Endothelial cell of umbilical vein (primary cell): ENCODE measurements at regions not wholly inside any gene's neighbourhood (a gene's known extent, or its start where the extent isn't known, plus 50 kb on each side); places are given as distances from the start of the nearest gene placed in this dataset.
A peak's percentile ranks its signal among the peaks of the same experiment; 100 is the strongest.

Source experiments
- BruUV-seq: library from RNA; stranded (reverse); fragments of 400-500 nt; replicated peaks from 2 replicates; lab custom pipeline; 2021; lab: Mats Ljungman, UMichigan
- CTCF ChIA-PET: fragments of 300-600, 350-600 bp; sonication (Branson Sonifier 250); formaldehyde crosslinking; loops from one replicate; lab custom pipeline; 2021; ENCODE audit warnings: antibody characterized with exemption, inconsistent platforms; lab: Charles Lee
- POLR2A ChIA-PET: fragments of 300-600, 350-600 bp; sonication (Branson Sonifier 250); formaldehyde crosslinking; loops from one replicate; lab custom pipeline; 2021; ENCODE audit warnings: antibody characterized with exemption, inconsistent platforms; lab: Charles Lee
- DNase-seq: peaks from one replicate; pipeline ENCODE4 v3.0.0-alpha.2; 2011; ENCODE audit warnings: low read depth, low spot score
- FAIRE-seq: peaks from 2 replicates; lab custom pipeline; 2011; peaks lifted over from hg19 to GRCh38; lab: Jason Lieb, UNC
- H2AFZ ChIP-seq: 2 replicates; pipeline ENCODE4 v1.6.0; 2012; ENCODE audit warnings: low read depth, low read length, control low read depth, inconsistent platforms
- H3K27ac ChIP-seq: 2 replicates; pipeline ENCODE4 v1.5.1; 2011; ENCODE audit warnings: low read depth, mild to moderate bottlenecking, control low read depth, low read length, moderate library complexity; ENCODE audit not compliant: insufficient read depth
- H3K27me3 ChIP-seq, 2 experiments: 2 replicates each; pipeline versions ENCODE4 v1.6.0 to v1.6.1; 2011; ENCODE audit warnings: low read length in 2 of 2, mixed read lengths in 1 of 2; ENCODE audit not compliant: control insufficient read depth in 2 of 2, insufficient read depth in 2 of 2
- H3K36me3 ChIP-seq, 2 experiments: 2 replicates in 1 of 2; 3 replicates in 1 of 2; pipeline ENCODE4 v1.5.1; 2011; ENCODE audit warnings: low read length in 2 of 2, mild to moderate bottlenecking in 1 of 2, moderate library complexity in 1 of 2; ENCODE audit not compliant: control insufficient read depth in 2 of 2, insufficient read depth in 2 of 2; ENCODE audit errors: extremely low read depth in 1 of 2
- H3K4me1 ChIP-seq: 3 replicates; pipeline ENCODE4 v1.5.1; 2011; ENCODE audit warnings: mild to moderate bottlenecking, low read length; ENCODE audit not compliant: control insufficient read depth, insufficient read depth; ENCODE audit errors: extremely low read depth
- H3K4me2 ChIP-seq: 2 replicates; pipeline ENCODE4 v1.6.1; 2011; ENCODE audit warnings: low read length, control low read depth, mixed read lengths; ENCODE audit not compliant: insufficient read depth
- H3K4me3 ChIP-seq, 3 experiments: fragments of 200-600 bp in 1 of 3; sonication (generic), shearing (Covaris generic) in 1 of 3; replicated peaks in 1 of 3; 2 replicates each; pipeline ENCODE4 v1.5.1; 2011 to 2016; ENCODE audit warnings: control low read depth in 3 of 3, low read length in 3 of 3, mild to moderate bottlenecking in 2 of 3, inconsistent platforms in 1 of 3, low read depth in 1 of 3, moderate library complexity in 1 of 3; ENCODE audit not compliant: insufficient read depth in 1 of 3
- H3K79me2 ChIP-seq: 2 replicates; pipeline ENCODE4 v1.6.0; 2012; ENCODE audit warnings: low read length, inconsistent platforms; ENCODE audit not compliant: control insufficient read depth, insufficient read depth
- H3K9ac ChIP-seq: replicated peaks from 2 replicates; pipeline ENCODE3; 2011; ENCODE audit warnings: low read length, control low read depth; ENCODE audit not compliant: insufficient read depth; ENCODE audit errors: extremely low read depth
- H3K9me1 ChIP-seq: replicated peaks from 3 replicates; pipeline ENCODE4 v1.6.0; 2011; ENCODE audit warnings: mild to moderate bottlenecking, low read length; ENCODE audit not compliant: control insufficient read depth, insufficient read depth; ENCODE audit errors: extremely low read depth
- H3K9me3 ChIP-seq: replicated peaks from 2 replicates; pipeline ENCODE4 v1.5.1; 2012; ENCODE audit warnings: low read length, inconsistent platforms; ENCODE audit not compliant: control insufficient read depth, insufficient read depth
- H4K20me1 ChIP-seq: replicated peaks from 2 replicates; pipeline ENCODE3; 2011; ENCODE audit warnings: mild to moderate bottlenecking, low read length; ENCODE audit not compliant: control insufficient read depth, insufficient read depth; ENCODE audit errors: extremely low read depth
- CTCF ChIP-seq, 2 donors: IDR thresholded peaks; 1 replicate in 1 of 2; 2 replicates in 1 of 2; pipeline ENCODE4 v1.5.1; 2011; ENCODE audit warnings: low read length in 2 of 2, mild to moderate bottlenecking in 2 of 2, moderate library complexity in 2 of 2, control low read depth in 1 of 2, inconsistent platforms in 1 of 2, low read depth in 1 of 2; ENCODE audit not compliant: insufficient read depth in 1 of 2; ENCODE audit errors: extremely low read depth in 1 of 2
- EZH2 ChIP-seq: IDR thresholded peaks from 2 replicates; pipeline ENCODE4 v1.6.1; 2012; ENCODE audit warnings: borderline replicate concordance, low read depth, mild to moderate bottlenecking, moderate library complexity, low read length, inconsistent platforms; ENCODE audit not compliant: severe bottlenecking
- FOS ChIP-seq: IDR thresholded peaks from 2 replicates; pipeline ENCODE4 v1.6.1; 2011; ENCODE audit warnings: mild to moderate bottlenecking, low read length, moderate library complexity, borderline replicate concordance; ENCODE audit not compliant: insufficient read depth
- GATA2 ChIP-seq: IDR thresholded peaks from 2 replicates; pipeline ENCODE4 v1.7.0; 2011; ENCODE audit warnings: low read depth, mild to moderate bottlenecking, moderate library complexity, mixed read lengths, low read length; ENCODE audit not compliant: insufficient read length, insufficient read depth
- JUN ChIP-seq: IDR thresholded peaks from 2 replicates; pipeline ENCODE4 v1.6.1; 2011; ENCODE audit warnings: borderline replicate concordance, low read depth; ENCODE audit not compliant: insufficient read length, insufficient read depth
- MAX ChIP-seq: IDR thresholded peaks from 2 replicates; pipeline ENCODE4 v1.6.1; 2011; ENCODE audit not compliant: insufficient read depth, insufficient read length
- MYC ChIP-seq: IDR thresholded peaks from one replicate; pipeline ENCODE4 v1.6.1; 2011; ENCODE audit warnings: mild to moderate bottlenecking, low read depth, low read length
- POLR2A ChIP-seq: IDR thresholded peaks from 2 replicates; pipeline ENCODE4 v1.6.1; 2012; ENCODE audit warnings: low read depth, mild to moderate bottlenecking, control low read depth, low read length
- POLR2AphosphoS5 ChIP-seq: IDR thresholded peaks from 2 replicates; pipeline ENCODE4 v1.6.1; 2012; ENCODE audit warnings: low read depth, mild to moderate bottlenecking, control low read depth, low read length, moderate library complexity; ENCODE audit not compliant: insufficient read depth
- dilution Hi-C: fragments of 300-500 bp; cut with MboI; formaldehyde crosslinking; loops from one replicate; pipeline ENCODE4 v1.15.0; 2019; ENCODE audit warnings: low sequenced_read_pairs; ENCODE audit not compliant: extremely low pct_ligation_motif_present
- intact Hi-C: fragments of 100-400 bp; cut with micrococcal nuclease; formaldehyde crosslinking; loops from one replicate; pipeline ENCODE4 v1.10.0; 2022

DNA sequence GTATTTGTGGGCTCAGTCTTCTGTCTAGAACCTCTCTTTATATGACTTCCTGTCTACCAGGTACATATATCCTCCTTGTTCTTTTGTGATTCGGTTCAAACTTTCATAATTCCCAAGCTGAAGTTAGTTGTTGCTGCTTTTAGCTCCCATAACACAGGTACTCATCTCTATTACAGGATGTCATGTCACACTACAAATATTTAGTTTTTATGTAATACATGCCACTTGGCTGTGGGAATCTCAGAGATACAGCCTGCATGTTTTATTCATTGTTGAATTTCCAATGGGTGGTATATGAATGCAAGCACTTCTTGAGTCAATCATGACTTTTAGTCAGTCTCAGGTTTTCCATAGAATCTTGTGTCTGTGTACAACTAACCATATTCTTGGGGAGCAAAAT lies 122.7 kb downstream of the SINHCAF start:
- Histone ChIP-seq H3K4me3 (no peak overlapping the region), H3K79me2 (no peaks in the 10 kb centered on the region), H3K9me1 (no peaks in the 10 kb centered on the region), H3K9me3 (no peaks in the 10 kb centered on the region), H2AFZ (no peak overlapping the region), H3K4me2 (no peak overlapping the region), H4K20me1 (no peaks in the 10 kb centered on the region), H3K36me3 (no peaks in the 10 kb centered on the region), H3K4me1 (no peaks in the 10 kb centered on the region), H3K27ac (no peak overlapping the region), H3K9ac (no peak overlapping the region), H3K27me3 (peaks cover 13 to 17% of the 10 kb centered on the region in 2 experiments)
- dilution Hi-C loops (no loop called here), intact Hi-C loops (no loop called here)
- ChIA-PET CTCF (no interaction called here), POLR2A (no interaction called here)
- FAIRE-seq (no peak), DNase-seq (no peak)
- TF ChIP-seq POLR2AphosphoS5 (no peak), EZH2 (no peak)
- no TSS peak for BruUV-seq

DNA sequence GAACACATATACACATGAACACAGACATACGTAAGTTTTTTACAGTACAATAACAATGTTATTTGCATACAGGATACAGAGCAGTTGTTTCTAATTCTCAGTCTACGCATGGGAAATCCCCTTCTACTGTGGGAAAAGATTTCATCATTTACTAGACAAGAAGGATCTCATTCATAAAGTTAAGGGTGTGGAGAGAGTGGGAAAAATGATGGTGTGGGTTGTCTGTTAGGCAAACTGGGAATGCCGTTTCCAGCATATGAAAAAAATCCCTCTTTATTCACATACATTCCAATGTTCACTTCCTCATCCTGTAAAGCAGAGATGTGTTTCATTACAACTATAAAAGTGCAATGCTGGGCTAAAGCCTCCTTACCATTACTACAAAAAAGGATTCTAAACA lies 120.9 kb downstream of the SINHCAF start:
- no peak for TF ChIP-seq MAX
- no peak for TF ChIP-seq JUN
- TF ChIP-seq POLR2AphosphoS5 = no peak
- TF ChIP-seq EZH2 = no peak
- no peak for TF ChIP-seq FOS
- TF ChIP-seq GATA2 = no peak
- TF ChIP-seq MYC = no peak
- no peak for TF ChIP-seq POLR2A
- no peak for TF ChIP-seq CTCF (IDR thresholded peaks at IDR 0.05; ENCODE audit: extremely low read depth in 1 of 2, insufficient read depth in 1 of 2, low read depth in 1 of 2, low read length in 2 of 2)
- H3K79me2 ChIP-seq = no peaks in the 10 kb centered on the region
- H3K4me2 ChIP-seq = no peak overlapping the region
- H4K20me1 ChIP-seq = no peaks in the 10 kb centered on the region
- no peaks in the 10 kb centered on the region for H3K36me3 ChIP-seq
- H3K4me3 ChIP-seq = no peak overlapping the region
- no peaks in the 10 kb centered on the region for H3K4me1 ChIP-seq
- intact Hi-C loops = no loop called here
- H3K9ac ChIP-seq = no peak overlapping the region
- FAIRE-seq = no peak
- peaks cover 13 to 17% of the 10 kb centered on the region in 2 experiments for H3K27me3 ChIP-seq
- H3K9me3 ChIP-seq = no peaks in the 10 kb centered on the region
- no peaks in the 10 kb centered on the region for H3K9me1 ChIP-seq
- DNase-seq = peak; percentile 50
- POLR2A ChIA-PET = no interaction called here
- dilution Hi-C loops = no loop called here
- no peak overlapping the region for H3K27ac ChIP-seq
- no peak overlapping the region for H2AFZ ChIP-seq
- no TSS peak for BruUV-seq
- CTCF ChIA-PET = no interaction called here
